Colon (tissue), 2 donors: ENCODE measurements at regions not wholly inside any gene's neighbourhood (a gene's known extent, or its start where the extent isn't known, plus 50 kb on each side); places are given as distances from the start of the nearest gene placed in this dataset.

Experiments
- FAIRE-seq: peaks from 2 replicates; lab custom pipeline; 2012; peaks lifted over from hg19 to GRCh38; lab: Jason Lieb, UNC
- donor health status: control.
- donor health status: control.

- FAIRE-seq = no peak
These were observed 84.9 kb upstream of the GLIS3 start for GRCh38 chr9:4384750-4385149.

DNA sequence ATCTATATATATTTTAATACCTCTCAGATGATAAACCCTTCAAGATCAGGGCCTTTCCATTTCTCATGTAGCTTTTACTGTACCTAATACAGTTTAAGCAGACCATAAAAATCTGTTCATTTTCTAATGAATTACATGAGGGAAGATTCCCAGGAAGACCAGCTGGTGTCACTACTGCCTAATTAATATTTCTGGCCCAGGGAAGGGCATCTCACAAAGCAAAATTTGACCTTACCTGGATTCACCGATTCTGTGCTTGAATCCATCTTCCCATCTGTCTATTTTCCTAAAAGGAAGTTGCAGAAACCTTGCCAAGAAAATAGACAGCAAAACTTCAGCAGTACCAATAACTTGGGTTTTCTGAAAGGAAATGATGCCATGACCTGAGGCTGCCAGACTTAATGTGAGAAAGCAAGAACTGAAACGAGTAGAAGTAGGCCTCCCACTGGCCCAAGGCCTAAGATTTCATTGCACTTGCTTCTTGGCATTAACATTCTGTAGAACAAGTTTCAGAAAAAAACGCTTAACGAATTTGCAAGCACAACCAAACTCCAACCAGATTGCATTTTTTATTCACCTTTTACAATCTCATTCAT, 83.0 kb upstream of the GLIS3 start:
- no peak for FAIRE-seq

DNA sequence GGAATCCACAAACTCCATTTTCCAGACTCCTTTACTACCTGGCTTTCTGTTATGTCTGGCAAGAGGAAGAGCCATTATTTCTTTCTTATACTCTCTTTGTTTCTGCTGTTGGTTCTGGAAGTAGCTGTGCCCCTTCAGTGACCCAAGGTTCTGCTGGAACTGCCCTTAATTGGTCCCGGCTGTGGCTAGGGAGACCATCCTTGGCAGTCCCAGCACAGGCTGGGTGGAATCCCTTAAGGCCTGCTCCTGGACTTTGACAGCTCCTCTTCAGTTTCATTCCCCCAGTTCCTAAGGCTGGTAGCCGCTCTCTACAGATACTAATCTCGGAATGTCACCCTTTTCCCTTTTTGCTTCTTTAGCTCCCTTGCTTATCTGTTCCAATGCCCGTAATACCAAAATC, 81.9 kb upstream of the GLIS3 start:
- no peak for FAIRE-seq

DNA sequence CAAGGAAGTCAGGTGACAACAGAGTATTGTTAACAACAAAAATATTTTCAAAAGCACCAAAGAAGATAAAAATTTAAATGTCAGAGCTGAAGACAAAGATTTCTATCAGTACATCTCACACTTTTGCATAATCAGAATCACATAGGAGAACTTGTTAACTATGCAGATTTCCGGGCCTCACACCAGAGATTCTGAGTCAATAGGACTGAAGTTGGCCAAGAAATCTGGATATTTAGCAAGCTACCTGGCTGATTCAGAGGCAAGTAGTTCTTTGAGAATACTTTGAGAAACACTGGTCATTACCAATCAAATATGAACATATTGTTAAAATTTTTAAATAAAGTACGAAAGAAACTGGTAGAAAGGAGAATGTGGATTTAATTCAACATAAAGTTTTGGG, 80.5 kb upstream of the GLIS3 start:
- FAIRE-seq = no peak

DNA sequence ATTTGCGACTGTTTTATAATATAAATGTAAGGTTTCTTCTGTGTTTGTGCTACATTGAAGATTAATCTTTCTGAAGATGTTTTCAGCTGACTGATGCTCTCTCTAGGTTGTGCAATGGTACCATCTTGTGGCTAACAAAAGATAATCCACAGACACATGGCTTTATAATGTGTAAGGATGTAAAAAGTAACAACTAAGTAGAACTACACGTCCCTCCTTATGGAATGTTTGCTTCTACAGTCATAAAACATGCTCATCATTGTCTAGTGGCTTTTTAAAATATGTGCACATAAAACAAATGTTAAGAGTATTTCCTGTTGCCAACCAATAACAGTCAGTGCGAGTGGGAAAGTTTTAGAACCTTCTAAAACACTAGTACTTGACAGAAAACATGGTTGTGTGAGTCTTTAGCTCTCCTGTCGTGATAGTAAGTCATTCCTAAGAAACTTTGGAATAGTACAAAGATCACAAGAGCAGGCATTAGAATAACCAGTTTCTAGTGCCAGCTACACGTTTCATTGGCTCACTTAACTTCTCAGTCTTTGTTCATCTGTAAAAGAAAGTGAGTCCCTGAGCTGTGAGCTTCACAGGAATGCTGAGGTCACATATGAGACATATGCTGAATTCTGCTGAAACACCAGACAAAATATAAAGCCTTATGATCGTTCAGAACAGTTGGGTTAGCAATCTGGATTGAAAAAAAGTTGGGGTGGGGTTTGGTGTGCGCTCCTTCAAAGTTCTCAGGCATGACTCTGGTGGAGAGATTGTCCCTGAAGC, 75.7 kb upstream of the GLIS3 start:
- FAIRE-seq = no peak

DNA sequence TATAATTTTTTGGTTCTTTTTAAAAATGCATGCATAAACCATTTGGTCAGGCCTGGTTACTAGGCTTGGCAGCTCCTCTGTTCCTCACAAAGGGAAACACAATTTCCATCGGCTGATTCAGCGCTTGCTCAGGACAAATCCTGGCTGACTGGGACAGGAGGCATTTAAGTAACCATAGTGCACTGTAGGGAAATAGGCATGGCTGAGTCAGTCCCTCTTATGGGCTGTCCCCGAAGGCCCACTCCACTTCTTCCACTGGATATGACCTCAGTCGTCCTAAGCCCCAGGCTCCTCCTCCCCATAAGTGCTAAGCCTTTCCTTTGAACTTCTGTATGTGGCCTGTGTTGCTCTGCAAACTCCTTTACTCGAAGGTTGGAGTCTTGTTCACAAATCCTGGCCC, 71.2 kb upstream of the GLIS3 start:
- no peak for FAIRE-seq

- peak; percentile 73 for FAIRE-seq
These were observed 70.6 kb upstream of the GLIS3 start for GRCh38 chr9:4370501-4370900.

GRCh38 chr9:4366591-4367330, 66.9 kb upstream of the GLIS3 start:
- no peak for FAIRE-seq

GRCh38 chr9:4365055-4365454, 65.2 kb upstream of the GLIS3 start:
- no peak for FAIRE-seq

DNA sequence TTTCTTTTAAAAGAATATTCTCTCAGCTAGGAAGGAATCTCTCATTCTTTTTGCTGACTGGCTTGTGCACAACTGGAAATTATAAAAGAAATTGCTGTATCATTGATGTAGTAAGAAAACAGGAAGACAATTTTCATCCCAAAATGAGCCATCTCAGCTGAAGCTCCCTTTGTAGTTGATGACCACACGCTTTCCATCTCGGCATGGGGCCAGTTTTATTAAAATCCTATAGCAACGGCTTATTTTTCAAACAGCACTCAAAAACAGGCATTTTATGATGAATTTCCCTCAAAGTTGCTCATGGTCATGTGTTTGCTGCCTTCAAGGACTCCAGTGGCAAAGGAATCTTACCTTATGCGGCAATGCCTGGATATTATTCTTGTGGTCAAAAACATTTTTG, 62.4 kb upstream of the GLIS3 start:
- FAIRE-seq = no peak

- FAIRE-seq = no peak
These were observed 59.1 kb upstream of the GLIS3 start for GRCh38 chr9:4359016-4359415.

- no peak for FAIRE-seq
These were observed 58.1 kb upstream of the GLIS3 start for GRCh38 chr9:4357929-4358328.

DNA sequence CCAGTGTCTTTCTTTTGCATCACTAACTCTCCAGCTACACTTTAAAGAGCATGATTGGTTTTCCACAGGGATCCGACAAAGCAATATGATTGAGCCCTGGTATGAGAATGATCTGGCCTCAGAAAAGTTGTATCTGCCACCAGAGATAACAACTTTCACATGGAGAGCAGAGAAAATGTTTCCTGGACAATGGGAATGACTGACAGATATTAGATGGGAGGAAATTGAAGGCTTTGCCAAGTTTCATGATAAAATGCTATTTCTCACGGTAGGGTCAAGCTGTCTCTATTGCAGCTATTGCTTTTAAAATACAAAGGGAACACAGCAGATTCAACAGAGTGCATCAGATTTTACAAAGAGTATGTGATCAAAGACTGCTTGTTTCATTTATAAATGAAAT, 56.4 kb upstream of the GLIS3 start:
- no peak for FAIRE-seq

- FAIRE-seq = no peak
These were observed 53.4 kb upstream of the GLIS3 start for GRCh38 chr9:4353236-4353635.

DNA sequence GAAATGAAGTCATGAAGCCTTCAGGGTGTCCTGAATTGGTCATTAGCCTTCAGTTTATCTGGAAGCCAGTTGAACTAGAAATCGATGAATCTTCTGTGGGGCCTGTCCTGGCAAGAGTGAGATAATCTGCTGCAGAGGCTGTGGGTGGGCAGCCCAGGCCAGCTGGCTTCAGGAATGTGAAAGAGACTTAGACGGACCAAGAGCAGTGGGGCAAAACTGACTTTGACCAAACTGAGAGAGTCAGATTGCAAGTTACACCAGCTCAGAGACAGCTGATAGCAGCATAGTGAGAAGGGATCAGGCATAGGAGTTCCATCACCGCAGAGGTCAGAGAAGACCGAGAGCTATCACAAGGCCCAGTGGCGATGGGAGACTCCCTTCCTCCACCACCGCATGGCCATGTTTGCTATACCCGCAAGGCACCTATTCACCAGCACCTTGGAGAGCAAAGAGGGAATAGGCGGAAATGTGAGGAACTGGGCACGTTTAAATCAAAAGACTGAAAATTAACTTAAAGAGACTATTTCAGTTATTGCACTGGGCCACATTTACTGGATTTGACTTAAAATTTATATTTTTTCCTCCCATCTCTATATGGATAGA, 50.0 kb upstream of the GLIS3 start:
- no peak for FAIRE-seq
